CD4-positive, alpha-beta T cell treated with Interleukin-17A for 1 hour (primary cell): ENCODE measurements at regions not wholly inside any gene's neighbourhood (a gene's known extent, or its start where the extent isn't known, plus 50 kb on each side); places are given as distances from the start of the nearest gene placed in this dataset.
"Not testable (repeated sequence)": the region's sequence is repeated elsewhere in the genome, so short reads cannot be mapped to it uniquely, and the experiment has no call there.

Source experiments
- DNase-seq: peaks from one replicate; pipeline ENCODE4 v3.0.0-alpha.2; 2020

DNA sequence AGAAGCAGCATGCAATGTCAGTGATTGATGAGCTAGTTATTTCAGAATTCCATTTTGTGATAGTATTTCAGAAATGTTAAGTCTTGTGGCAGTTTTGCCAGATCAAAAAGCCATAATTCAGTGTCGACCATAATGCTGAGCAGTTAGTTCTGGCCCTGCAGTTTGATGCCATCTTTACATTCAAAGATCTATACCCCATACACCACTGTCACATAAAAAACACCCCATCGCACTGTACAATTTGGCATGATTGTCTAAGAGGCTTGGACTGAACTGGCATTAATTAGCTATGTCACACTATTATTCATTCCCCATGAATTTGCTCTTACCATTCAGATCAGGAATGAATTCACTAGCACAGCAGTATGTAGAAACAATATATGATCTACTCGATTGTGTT lies 127.7 kb upstream of the EPHA3 start:
- DNase-seq, result no peak

- DNase-seq, result no peak
Measured at GRCh38 chr3:88983458-88983857, 124.0 kb upstream of the EPHA3 start.

DNA sequence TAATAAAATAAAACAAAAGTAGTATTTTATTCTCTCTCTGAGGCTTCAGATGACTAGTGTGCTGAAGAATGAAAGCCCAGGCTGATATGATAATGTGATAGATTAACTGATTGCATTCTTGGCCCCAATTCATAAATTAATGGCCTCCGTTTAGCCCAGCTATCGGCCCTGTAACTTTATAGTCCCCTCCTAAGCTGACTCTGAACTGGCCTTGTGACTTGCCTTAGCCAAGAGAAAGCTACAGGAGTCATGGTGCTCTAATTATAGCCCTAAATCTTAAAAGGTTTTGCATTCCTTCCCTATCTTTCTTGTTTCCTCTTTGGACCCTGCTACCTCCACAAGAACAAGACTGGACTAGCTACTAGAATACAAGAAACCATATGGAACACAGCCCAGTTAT lies 123.2 kb upstream of the EPHA3 start:
- DNase-seq, result no peak

DNA sequence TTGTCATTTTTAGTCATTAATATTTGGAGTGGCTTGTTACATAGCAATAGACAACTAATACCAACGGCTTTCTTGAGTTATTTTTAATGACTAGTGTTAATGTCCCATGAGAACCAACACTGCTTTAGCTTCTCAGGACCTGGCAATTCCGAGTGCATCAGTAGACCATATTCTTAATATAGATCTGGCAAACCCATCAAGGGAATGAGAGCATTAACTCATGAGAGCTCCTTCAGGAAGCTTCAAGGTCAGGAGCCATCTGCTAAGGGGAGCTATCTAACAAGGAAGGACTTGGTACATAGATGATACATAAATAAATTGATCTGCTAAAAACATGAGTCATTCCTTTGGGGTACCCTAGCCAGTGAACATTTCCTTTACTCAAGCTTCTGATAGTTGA lies 122.6 kb upstream of the EPHA3 start:
- DNase-seq, result no peak

DNA sequence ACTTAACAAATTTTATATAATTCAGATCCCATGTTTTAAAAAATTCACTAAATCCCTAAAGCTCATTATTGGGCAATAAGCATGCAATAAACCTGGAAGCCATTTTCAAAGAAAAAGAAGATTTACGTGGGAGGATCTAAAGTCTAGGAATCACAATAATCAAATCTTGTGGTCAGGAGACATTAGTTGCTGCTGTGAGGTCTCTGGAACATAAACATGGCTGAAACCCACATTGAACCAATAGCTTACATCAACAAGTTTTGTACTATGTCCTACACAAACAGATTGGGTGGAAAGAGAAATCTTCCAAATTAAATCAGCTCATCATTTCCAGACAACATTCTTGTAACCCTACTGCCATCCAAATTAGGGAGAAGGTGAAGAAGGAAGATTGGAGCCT lies 121.9 kb upstream of the EPHA3 start:
- no peak for DNase-seq

GRCh38 chr3:88986834-88987233 lies 120.6 kb upstream of the EPHA3 start:
- DNase-seq, result no peak

- no peak for DNase-seq
Measured at GRCh38 chr3:88987776-88988175, 119.6 kb upstream of the EPHA3 start.

- no peak for DNase-seq
Measured at GRCh38 chr3:88988906-88989305, 118.5 kb upstream of the EPHA3 start.

GRCh38 chr3:88991496-88991895 lies 115.9 kb upstream of the EPHA3 start:
- DNase-seq, result no peak

DNA sequence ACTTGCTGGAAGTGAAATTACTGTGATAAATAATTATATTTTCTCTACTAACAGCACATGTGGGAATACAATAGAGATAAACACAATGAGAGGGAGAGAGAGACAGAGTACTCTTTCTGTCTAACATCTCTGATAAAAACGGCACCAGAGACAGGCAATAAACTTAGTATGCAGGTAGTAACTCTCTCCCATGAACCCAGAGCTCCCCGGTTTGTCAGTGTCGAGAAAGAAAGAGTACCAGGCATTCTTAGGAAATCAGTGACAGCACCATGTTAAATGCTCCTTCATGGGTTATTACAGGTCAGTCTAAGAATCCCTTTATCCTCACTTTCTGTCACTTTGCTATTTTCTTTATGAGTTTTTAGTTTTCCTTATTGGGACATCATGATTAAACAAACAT lies 110.7 kb upstream of the EPHA3 start:
- DNase-seq, result no peak

- DNase-seq, result no peak
Measured at GRCh38 chr3:88997260-88997659, 110.2 kb upstream of the EPHA3 start.

DNA sequence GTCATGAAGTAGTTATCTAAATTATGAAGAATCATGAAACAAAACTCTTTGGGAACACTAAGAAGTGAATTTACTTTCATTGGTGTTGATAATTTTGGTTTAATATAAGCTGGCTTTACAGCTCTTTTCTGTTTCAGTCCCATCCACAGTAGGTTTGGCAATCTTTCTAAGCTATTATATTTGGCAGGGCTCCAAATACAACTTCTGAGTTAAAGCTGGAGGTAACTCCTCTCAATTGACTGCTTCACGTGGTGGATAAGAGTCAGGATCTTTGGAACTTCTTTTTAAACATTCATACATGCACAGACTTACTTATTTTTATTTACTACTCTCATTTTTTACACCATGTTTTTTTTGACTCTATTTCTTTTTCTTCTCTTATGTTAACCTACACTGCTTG lies 106.5 kb upstream of the EPHA3 start:
- no peak for DNase-seq

- no peak for DNase-seq
Measured at GRCh38 chr3:89002191-89002590, 105.2 kb upstream of the EPHA3 start.

DNA sequence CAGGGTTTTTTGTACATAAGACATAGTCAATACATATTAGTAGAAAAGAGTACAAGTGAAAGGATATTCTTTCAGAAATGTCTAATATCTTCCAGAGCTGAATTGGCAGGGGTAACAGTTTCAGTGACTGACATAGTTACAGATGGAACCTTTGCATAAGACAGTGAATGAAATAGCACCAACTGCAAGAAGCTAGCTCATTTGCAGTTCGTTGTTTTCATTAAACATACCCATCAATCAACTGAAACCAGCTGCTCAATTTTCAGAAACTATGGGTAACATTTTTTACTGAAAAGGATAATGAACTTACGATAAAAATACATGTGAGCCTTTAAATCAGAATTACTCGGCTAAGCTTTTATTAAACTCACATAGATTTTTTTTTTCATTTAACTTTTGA lies 93.9 kb upstream of the EPHA3 start:
- no peak for DNase-seq

GRCh38 chr3:89017531-89017930 lies 89.9 kb upstream of the EPHA3 start:
- DNase-seq, result no peak

- DNase-seq, result no peak
Measured at GRCh38 chr3:89025185-89025584, 82.2 kb upstream of the EPHA3 start.

DNA sequence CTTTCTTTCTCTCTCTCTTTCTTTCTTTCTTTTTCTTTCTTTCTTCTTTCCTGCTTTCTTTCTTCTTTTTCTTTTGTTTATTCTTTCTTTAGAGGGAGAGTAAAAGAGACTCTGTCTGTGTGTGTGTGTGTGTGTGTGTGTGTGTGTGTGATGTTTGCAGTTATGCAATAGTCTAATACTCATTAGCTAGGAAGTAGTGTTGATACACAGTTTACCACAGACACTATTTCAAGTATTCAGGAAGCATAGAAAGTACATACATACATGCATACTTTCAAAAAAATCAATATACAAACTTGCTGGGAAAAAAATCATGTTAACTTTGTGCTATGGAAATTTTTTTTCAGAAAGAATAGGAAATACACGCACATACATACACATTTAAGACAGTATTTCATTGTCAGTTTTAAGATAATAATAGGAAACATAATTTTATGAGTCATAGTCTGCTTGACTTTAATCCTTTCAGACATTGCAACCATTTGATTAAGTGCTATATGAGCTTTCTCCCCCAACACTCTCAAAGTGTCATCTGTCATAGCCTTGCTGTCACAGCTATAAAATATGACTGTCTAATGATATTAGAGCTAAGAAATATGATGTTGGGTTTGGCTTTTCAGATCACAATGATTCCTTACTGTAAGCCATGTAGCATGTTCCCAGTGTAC lies 74.9 kb upstream of the EPHA3 start:
- no peak for DNase-seq

GRCh38 chr3:89034723-89035122 lies 72.7 kb upstream of the EPHA3 start:
- not testable (repeated sequence) for DNase-seq

DNA sequence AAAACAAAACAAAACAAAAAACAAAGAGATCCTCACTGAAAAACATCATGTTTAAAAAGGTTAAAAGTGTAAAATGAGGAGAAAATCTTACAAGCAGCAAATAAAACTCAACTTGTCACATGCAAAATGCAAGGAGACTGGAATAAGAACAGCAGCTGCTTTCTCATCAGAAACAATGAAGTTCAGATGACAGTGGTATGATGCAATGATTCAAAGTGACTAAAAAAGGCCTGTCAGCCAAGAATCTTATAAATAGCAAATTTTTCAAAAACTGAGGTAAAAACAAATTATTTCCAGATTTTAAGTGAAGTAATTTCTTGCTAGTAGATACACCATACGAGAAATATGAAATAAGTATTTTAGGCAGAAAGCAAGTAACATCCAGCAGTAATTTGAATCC lies 68.6 kb upstream of the EPHA3 start:
- no peak for DNase-seq

GRCh38 chr3:89042236-89042835 lies 65.1 kb upstream of the EPHA3 start:
- no peak for DNase-seq

DNA sequence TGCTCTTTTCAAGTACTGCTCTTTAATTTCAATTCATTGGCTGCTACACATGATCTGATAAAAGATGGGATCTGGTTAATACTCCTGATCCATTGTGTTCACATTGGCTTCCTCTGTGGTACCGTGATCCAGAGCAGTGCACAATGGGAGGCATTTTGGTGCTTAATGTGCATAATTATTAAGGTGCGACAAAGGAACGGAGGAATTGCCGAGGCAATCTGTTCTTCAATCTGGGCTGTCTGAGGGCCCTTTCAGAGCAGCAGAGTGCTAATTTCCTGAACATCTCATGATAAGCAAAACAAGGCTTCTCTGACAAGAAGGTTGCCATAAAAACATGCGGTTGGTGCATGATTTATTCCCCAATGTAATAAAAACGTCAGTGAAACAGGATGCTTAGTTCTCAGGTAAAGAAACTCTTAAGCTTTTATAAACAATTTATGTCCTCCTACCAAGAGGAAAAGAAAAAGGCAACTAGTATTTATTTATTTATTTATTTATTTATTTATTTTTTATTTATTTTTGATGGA lies 64.0 kb upstream of the EPHA3 start:
- DNase-seq, result no peak

DNA sequence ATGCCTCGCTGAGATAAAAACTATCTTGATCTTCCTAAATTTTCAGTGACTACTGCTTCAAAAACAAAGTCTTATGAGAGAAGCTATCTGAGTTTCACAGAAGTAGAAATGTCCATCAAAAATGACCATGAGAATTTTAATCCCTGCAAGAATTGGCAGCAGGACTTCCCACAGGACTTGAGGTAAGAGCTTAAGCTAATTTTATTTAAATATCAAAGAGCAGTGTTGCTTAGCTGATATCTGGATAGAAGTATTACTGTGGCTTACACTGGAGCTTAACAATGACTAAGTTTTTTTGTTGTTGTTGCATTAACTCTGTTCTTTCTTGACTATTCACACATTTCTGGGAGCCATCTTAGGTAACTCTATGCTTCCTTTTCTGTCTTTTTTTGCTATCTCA lies 60.8 kb upstream of the EPHA3 start:
- DNase-seq, result no peak

- no peak for DNase-seq
Measured at GRCh38 chr3:89049119-89049518, 58.3 kb upstream of the EPHA3 start.

GRCh38 chr3:89052386-89052785 lies 55.0 kb upstream of the EPHA3 start:
- DNase-seq, result no peak

DNA sequence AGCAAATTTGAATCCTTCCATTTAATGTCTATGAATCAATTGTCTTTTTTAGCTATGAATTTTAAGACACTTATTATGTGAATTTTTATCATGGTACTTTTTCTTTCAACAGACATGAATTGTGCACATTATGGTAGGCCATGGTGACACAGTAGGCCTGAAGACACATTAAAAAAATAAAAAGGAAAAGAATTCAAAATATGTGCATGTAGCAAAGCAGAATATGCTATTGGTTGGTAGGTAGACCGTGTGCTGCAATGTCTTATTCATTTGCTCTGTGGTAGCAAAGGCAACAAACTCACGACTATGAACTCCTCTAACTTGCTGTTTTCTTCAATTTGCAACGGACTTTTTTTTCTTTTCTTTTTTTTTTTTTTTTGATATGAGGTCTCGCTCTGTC lies 50.0 kb upstream of the EPHA3 start:
- DNase-seq, result no peak
